ENCODE measurements at regions not wholly inside any gene's neighbourhood (a gene's known extent, or its start where the extent isn't known, plus 50 kb on each side); places are given as distances from the start of the nearest gene placed in this dataset.
"Not testable (repeated sequence)": the region's sequence is repeated elsewhere in the genome, so short reads cannot be mapped to it uniquely, and the experiment has no call there.

DNA sequence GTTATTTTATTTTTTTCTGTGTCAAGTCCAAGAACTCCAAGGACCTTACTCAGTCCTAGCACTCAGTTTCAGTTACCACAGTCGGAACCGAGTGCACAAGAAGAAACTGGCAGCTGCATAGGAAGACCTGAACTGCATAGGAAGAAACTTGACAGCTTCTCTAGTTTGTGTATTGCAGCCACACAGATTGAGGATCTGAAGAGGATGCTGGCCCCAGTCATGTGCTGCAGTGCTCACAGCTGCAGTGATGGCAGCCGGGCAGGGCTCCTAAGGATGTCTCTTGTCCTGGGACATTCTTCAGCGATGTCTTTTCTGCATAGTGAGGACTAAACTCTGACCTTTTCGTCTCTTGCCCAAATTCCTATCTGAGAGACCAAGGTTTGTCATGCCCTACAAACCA is 261.2 kb downstream of the STIM2 start:
- no peak for DNase-seq (ENCODE audit: low spot score)

DNA sequence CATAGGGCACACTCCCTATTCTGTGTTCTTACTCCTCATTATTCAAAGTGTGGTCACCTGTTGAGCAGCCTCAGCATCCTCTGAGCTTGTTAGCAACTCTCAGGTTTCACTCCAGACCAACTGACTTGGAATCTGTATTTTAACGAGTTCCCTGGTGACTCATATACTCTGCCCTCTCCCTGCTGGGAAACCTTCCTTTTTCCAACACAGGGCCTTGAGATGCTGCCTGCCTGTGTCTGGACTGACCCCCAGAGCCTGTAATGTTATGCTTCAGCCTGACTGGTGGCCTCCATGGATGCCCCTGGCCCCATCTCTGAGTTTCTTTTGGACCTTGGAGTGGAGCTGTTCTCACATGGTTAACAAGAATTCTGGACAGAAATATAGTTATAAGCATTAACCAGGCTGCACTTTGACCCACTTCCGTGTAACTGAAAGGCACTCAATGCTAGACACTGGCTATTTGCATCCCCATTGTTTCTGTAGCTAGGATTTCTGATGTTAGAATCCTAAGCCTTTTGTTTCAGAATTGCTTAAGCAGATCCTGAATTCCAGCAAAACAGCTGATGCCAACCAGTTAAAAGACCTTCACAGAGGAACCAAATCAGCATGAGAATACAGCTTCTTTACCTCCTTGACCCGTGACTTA is 262.6 kb downstream of the STIM2 start:
- DNase-seq (ENCODE audit: low spot score), result peak; percentile 19

DNA sequence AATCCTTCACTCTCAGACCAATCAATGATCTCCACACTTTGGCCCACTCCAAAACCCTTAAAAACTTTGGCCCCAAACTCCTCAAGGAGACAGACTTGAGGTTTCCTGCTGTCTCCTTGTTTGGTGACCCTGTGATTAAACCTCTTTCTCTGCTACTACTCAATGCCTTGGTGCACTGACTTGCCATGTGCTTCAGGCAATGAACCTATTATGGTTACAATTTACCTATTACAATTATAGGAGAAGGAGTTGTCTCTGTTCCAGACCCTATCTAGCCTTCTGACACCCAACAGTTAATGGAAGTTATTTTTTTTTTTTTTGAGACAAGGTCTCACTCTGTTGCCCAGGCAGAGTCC is 263.1 kb downstream of the STIM2 start:
- no peak for DNase-seq (ENCODE audit: low spot score)

DNA sequence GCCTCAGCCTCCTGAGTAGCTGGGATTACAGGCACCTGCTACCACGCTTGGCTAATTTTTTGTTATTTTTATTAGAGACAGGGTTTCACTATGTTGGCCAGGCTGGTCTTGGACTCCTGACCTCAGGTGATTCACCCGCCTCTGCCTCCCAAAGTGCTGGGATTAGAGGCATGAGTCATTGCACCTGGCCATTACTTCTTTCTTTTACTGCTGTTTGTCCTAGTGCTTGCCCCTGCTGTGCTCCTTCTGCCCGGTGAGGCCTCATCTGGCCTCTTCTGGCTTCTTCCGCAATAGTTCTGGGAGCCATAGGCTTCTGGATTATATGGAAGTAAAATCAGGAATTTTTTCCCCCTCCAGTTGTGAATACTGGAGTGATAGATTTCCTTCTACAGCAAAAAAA is 266.3 kb downstream of the STIM2 start:
- not testable (repeated sequence) for DNase-seq (ENCODE audit: low spot score)

DNA sequence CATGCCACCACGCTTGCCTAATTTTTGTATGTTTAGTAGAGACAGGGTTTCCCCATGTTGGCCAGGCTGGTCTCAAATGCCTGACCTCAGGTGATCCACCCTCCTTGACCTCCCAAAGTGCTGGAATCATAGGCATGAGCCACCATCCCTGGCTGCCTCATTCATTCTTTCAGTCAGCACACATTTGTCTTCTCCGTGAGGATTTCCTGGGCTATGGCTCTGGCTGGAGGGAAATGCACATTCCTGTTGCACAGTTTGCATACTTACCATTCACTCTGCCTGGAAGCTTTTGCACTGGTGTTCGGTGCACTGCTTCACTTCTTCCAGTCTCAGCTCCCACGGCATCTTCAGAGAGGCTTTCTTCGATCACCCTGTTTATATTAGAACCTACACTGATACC is 267.8 kb downstream of the STIM2 start:
- no peak for DNase-seq (ENCODE audit: low spot score)

DNA sequence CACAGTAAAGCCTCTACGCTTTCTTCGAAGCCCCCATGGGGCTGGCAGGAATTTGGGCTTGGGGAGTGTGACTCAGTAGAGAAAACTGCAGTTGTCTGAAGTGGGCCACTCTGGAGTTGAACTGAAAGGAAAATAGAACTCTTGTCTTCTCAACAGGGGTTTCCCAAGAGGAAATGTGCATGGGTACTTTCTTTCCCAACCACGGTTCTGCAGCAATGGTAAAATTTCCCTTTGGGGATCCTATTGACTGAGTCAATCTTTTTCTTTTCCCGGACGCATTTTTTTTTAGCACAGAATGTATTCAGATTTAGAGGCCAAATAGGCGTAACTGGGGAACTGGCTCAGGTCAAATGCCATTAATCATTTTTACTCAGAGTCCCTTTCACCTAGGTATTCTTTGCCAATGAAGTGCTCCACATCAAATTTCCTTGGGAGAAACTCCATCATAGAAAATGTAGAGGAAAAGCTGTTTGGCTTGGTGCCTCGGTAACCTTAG is 269.3 kb downstream of the STIM2 start:
- DNase-seq (ENCODE audit: low spot score), result no peak

DNA sequence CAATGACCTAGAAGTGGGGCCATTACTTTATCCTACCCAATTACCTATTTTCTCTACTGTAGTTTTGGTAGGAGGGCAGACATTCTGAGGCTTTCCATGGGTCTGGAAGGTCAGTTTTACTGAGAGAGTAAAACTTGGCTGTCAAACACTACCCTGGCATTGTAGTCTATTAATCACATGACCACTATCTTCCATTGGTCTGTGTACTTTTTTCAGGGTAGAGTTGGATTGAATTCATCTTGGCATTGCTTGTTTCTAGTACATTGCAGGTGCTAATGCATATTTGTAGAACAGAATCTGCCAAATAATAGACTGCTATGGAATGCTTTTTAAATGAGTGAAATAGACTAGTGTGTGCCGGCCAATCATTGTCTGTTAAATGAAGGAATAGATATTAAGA is 271.9 kb downstream of the STIM2 start:
- DNase-seq (ENCODE audit: low spot score), result no peak

DNA sequence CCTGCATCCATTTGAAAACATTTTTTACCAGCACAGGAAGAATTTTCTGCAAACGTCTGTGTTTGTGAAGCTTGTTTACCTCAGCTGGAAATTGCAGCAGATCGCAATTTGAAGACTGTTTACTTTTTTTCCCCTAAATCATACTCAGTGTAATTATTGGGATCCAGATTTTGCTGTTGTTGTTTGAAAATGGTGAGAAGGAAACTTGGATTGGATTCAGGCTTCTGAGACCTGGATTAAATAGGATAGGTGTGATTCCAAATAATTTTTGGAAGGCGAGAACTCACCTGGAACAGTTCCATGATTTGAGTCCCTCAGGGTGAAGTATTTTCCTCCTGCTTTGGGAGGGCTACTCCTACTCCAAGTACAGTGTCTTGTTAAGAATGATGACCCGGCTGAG is 279.8 kb downstream of the STIM2 start:
- DNase-seq (ENCODE audit: low spot score), result no peak

DNA sequence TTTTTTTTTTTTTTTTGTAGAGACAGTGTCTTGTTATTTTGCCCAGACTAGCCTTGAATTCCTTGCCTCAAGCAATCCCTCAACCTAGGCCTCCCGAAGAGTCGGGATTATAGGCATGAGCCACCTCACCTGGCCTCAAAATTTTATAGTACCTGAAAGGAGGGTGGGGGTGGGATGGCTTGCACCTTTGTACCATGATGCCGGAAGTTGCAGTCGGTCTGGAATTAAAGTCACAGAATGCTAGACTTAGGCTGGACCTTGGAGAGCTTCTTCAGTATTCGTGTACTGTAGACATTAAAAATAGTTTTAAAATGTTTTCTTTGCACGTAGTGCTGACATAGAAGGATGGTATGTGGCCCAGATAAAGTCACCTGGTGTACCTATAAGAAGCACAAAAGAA is 280.9 kb downstream of the STIM2 start:
- DNase-seq (ENCODE audit: low spot score), result no peak

DNA sequence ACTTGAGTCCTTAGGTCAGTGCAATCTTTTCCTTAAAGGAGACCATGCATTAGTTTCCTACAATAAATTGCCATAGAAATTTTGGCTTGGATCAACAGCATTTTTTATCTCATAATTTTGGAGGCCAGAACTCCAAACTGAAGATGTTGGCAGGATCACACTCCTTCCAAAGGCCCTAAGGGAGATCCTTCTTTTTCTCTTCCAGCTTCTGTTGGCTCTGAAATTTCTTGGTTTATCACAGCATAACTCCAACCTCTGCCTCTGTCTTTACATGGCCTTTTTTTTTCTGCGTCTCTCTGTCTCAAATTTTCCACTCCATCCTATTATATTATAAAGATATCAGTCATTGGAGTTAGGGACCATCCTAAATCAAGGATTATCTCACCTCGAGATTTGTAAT is 282.2 kb downstream of the STIM2 start:
- no peak for DNase-seq (ENCODE audit: low spot score)

DNA sequence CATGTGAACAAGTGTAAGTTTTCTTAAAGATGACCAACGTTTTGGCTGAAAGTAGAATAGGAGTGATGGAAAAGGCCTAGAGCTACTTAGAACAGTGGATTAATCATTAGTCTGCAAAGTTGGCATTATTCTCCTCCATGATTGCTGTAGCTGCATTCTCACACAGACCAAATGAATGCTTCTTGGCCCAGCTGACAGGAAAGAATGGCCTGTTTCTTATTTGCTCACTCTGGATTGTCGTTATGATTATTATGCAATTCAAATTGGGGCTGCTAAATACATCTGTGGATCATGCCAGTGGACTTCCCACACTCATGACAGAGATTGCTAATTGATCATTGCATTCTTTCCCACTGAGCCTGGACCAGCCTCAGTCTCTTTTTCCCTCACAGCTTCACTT is 285.0 kb downstream of the STIM2 start:
- DNase-seq (ENCODE audit: low spot score), result no peak

DNA sequence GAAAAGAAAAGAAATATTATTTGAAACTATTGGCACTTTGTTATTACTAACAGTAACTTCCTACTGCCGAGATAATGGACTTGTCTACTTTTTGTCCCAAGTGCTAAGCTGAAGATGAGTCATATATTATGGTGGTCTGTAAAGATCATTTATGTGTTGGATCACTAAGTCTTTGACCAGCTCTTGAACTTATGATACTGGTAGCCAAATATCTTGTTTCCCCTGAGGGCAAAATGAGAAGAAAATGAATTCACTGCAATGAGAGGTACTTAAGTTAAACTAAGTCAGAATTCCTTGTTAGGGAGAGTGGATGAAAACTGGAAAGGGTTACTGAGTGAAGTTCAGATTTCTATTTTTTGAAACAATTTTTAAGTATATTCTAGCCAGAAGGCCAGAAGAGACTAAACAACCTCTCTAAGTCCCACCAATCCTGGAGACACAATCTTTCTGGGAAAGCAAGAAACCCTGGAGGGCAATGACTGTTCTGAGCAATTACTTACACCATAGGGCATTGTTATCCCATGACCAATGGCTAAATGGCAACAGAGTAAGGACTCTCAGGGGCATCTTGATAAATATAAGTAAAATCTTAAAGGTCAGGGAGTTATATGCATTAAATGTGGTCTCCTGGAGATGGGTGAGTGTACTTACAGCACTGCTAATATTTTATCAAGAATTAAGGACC is 287.7 kb downstream of the STIM2 start:
- no peak for DNase-seq (ENCODE audit: low spot score)

DNA sequence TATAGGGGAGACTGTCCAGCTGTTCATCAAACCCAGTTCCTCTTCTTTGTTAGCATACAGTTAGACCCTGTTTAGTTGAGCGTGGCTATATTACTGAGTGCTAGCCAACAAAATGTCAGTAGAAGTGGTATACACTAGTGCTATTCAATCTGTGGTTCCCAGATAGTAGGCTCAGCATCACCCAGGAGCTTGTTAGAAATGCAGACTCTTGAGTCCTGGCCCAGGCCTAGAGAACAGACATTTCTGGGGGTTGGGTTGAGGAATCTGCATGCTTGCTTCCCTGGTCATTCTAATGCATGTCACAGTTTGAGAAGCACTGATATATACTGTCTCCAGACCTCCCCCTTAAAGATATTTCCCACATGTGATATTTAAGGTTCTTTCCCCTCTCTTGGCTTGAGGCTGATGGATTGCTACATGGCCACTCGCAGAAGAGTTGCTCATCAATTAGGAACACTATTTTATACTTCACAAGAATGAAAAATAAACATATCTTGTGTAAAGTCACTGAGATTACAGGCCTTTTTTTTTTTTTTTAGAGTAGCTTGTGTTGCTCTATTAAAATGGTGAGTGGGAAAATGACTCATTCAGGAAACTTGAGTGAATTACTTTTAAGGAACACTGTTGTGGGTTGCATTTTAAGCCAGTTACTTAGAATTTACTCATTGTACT is 289.0 kb downstream of the STIM2 start:
- DNase-seq (ENCODE audit: low spot score), result no peak

DNA sequence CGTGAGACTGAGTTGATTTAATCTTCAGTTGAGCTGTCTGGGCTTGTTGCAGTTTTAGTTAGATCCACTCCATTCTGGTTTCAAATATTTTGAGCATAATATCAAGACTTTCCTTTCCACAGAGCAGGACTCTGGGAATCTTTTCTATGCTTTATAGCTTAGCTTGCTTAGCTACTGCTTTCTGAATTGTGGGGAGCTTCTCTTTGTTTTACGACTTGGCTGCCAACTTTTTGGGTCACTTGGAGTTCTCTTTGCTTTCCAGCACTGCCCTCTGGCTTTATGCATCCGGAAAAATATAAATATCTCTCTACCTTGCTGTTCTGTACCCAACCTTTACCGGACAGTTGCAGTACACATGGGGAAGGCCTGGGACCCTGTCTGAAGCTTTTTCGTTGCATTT is 292.1 kb downstream of the STIM2 start:
- DNase-seq (ENCODE audit: low spot score), result no peak

DNA sequence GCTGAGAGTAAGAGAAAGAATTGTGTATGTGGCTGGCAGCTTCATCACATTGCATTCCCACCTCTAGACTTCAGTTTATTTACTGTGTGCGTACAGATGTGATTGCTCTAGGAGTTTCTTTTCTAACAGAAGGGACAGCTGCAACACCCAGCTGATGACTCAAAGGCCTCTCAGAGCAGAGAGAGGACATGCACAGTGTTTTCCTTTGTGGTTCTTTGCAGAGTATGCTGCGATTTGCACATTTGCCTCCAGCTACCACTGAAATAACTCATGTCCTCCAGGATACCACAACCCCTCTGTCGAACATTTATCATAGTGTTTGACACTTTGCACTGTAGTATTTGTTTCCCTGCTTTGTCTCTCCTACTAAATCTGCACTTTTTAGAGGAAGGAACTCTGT is 294.1 kb downstream of the STIM2 start:
- DNase-seq (ENCODE audit: low spot score), result no peak

DNA sequence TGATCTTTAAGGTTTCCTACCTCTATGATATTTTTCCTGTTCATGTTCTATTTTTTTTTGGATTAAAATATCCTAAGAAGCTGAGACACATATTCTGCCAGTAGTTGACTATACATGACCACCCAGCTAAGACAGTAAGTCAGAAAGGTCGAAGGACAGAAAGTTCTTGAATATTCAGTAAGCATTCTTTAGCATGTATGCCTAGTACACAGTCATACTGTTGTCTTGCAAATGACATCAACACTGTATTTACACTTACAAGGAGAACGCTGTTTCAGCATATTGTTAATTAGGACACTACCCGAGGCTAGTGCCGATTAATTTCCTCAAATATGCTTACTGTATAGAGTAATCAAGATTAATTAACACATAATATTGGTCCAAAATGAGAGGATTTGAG is 300.6 kb downstream of the STIM2 start:
- DNase-seq (ENCODE audit: low spot score), result no peak

DNA sequence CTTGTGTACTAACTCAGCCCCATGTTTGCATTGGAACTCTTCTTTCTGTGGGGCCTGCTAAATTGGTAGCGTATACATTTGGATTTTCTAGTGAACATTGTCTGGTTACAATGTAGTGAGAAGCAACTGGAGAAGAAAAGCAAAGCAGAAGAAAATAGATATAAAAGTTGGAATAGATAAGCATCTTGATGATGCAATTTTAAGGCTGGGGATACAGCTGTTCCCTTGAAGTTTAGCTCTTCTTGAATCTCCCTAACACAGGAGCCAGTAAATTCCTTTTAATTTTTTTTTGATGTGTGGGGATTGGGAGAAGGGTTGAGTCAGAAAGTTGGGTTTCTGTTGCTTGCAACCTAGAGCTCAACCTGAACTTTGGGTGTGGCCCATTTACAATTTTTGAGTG is 308.1 kb downstream of the STIM2 start:
- no peak for DNase-seq (ENCODE audit: low spot score)

DNA sequence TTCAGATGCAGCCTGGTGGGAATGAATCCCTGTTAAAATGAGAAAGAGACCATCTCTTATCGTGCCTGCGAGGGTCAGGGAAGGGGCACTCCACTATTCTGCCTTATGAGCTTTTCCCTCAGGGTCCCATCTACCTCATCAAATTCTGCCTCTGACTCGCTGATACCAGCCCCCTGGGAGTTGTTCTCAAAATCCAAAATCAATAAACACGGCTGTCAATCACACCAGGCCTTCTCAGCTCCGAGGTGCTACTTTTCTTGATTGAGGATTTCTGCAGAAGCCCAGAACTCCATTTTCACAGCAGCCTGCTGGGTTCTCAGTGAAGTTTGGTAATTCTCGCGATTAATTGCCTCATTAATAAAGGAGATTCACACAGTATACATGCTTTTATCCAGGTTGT is 312.6 kb downstream of the STIM2 start:
- DNase-seq (ENCODE audit: low spot score), result no peak

DNA sequence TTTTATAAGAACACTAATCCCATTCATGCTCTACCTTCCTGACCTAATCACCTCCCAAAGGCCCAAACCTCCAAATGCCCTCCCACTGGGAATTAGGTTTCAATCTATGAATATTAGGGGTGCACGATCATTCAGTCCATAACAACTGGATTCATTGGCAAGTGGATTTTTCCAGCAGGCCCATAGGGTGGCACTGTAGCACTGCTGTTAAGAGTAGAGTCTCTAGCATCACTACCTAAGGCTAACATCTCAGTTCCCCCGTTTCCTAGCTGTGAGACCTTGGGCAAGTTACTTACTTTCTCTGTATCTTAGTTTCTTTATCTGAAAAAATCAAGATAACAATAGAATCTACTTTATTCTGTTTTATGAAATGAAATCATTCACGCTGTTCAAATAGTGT is 315.8 kb downstream of the STIM2 start:
- DNase-seq (ENCODE audit: low spot score), result peak; percentile 76

DNA sequence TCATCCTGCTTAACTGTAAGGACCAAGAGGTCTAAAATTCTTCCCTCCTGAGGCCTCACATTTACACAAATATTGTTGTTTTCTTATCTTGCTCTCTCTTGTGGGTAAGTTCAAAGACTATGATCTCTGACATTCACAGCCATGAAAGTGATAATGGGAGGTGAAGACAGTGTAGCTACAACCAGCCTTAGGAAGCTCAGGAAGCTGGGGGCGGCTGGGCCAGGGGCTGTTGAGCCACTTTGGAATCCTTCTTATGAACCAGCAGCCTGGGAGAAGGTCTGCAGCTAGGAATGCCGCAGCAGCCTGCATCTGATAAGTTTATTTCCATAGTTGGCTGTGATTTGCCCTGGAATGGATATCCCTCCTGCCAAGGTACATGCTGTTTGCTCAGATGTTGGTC is 316.2 kb downstream of the STIM2 start:
- no peak for DNase-seq (ENCODE audit: low spot score)

DNA sequence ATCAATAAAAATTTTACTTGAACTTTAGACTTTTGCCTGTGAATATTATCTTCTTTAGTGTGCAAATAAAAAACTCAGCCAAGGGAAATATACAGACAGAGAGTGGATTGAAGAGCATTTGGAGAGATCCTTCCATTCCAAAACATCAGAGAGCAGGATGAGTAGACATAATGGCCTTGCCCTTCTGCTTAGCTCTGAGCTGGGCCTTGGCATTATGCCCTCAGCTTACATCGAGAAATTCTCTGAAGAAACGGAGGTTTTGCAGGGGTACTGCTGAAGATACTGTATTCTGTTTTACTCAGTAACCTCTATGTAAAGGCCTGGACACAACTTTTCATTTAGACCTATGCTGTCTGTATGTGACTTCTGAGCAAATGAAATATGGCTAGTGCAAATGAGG is 317.4 kb downstream of the STIM2 start:
- no peak for DNase-seq (ENCODE audit: low spot score)

DNA sequence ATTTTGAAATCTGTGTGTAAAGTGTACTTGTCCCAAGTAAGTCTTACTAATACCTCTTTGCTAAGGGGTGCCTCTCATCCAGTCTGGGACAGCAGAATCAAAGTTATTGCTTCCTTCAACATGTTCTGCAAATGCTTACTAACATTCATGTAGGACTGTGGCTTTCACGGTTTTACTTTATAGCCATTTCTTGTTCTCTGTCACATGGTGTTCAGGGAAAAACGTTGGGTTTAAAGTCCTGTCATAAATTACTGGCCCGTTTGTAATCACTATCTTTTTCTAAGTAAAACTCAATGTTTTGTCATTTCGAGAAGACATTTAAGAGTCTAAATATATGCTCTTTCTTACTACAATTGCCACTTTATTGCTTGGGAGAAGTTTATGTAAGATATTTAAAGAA is 321.1 kb downstream of the STIM2 start:
- no peak for DNase-seq (ENCODE audit: low spot score)

DNA sequence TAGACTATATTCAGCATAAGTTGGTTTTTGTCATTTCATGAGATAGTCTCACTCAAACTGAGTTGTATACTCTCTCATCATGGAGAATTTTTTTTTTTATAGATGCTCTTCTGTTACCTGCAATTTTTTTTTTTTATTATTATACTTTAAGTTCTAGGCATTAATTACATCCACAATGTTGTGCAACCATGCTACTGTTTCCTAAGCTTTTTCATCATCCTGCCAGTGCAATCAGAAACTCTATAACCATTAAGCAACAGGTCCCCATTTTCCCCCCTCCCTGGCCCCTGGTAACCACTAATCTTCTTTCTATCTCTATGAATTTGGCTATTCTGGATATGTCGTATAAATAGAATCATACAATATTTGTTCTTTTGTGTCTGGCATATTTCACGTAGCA is 321.6 kb downstream of the STIM2 start:
- DNase-seq (ENCODE audit: low spot score), result no peak

Data from Ammon's horn (tissue), 1 donor.